ENCODE measurements at regions not wholly inside any gene's neighbourhood (a gene's known extent, or its start where the extent isn't known, plus 50 kb on each side); places are given as distances from the start of the nearest gene placed in this dataset.

DNA sequence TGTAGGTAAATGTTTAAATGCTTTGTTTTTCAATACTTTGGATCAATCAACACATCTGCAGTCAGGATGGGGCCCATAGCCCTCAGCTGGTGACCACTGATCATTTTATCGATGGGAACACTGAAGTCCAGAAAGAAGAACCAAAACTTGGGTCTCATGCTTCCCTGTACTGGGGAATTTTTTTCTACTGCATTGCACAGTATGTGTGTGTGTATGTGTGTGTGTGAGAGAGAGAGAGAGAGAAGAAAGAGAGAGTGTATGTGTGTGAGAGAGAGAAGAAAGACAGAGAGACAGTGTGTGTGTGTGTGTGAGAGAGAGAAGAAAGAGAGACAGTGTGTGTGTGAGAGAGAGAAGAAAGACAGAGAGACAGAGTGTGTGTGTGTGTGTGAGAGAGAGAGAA lies 202.9 kb upstream of the MSX2 start:
- no peaks in the 10 kb centered on the region for H3K36me3 ChIP-seq (ENCODE audit: insufficient read depth, low read length)
- no peaks in the 10 kb centered on the region for H3K9me2 ChIP-seq (replicated peaks; ENCODE audit: low read depth, low read length)
- no peaks in the 10 kb centered on the region for H3K79me2 ChIP-seq (ENCODE audit: insufficient read depth, low read length)
- no peaks in the 10 kb centered on the region for H4K20me1 ChIP-seq (ENCODE audit: insufficient read depth, low read length, poor library complexity, severe bottlenecking)
- H3K9me3 ChIP-seq (ENCODE audit: insufficient read depth, low read depth, low read length) = no peaks in the 10 kb centered on the region
- no peaks in the 10 kb centered on the region for H3K27me3 ChIP-seq (ENCODE audit: insufficient read depth, low read length, poor library complexity, severe bottlenecking)
- TF ChIP-seq, protein P1, sequence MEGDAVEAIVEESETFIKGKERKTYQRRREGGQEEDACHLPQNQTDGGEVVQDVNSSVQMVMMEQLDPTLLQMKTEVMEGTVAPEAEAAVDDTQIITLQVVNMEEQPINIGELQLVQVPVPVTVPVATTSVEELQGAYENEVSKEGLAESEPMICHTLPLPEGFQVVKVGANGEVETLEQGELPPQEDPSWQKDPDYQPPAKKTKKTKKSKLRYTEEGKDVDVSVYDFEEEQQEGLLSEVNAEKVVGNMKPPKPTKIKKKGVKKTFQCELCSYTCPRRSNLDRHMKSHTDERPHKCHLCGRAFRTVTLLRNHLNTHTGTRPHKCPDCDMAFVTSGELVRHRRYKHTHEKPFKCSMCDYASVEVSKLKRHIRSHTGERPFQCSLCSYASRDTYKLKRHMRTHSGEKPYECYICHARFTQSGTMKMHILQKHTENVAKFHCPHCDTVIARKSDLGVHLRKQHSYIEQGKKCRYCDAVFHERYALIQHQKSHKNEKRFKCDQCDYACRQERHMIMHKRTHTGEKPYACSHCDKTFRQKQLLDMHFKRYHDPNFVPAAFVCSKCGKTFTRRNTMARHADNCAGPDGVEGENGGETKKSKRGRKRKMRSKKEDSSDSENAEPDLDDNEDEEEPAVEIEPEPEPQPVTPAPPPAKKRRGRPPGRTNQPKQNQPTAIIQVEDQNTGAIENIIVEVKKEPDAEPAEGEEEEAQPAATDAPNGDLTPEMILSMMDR (conservative IDR thresholded peaks at IDR 0.05; ENCODE audit: low read length) = no peak
- no peak for TF ChIP-seq EZH2phosphoT487 (IDR thresholded peaks at IDR 0.05; ENCODE audit: borderline replicate concordance)
- no peaks in the 10 kb centered on the region for H3K4me1 ChIP-seq (ENCODE audit: insufficient read depth, low read length, poor library complexity, severe bottlenecking)
- no peak overlapping the region for H3K9ac ChIP-seq (ENCODE audit: low read depth, low read length, poor library complexity, severe bottlenecking)
- H2AFZ ChIP-seq (ENCODE audit: low read length) = no peak overlapping the region
- H3F3A ChIP-seq (ENCODE audit: low read depth) = no peaks in the 10 kb centered on the region
- no peak overlapping the region for H3K4me3 ChIP-seq (ENCODE audit: low read length, poor library complexity, severe bottlenecking)
- no peak overlapping the region for H3K4me2 ChIP-seq (ENCODE audit: low read depth, low read length, poor library complexity, severe bottlenecking)

DNA sequence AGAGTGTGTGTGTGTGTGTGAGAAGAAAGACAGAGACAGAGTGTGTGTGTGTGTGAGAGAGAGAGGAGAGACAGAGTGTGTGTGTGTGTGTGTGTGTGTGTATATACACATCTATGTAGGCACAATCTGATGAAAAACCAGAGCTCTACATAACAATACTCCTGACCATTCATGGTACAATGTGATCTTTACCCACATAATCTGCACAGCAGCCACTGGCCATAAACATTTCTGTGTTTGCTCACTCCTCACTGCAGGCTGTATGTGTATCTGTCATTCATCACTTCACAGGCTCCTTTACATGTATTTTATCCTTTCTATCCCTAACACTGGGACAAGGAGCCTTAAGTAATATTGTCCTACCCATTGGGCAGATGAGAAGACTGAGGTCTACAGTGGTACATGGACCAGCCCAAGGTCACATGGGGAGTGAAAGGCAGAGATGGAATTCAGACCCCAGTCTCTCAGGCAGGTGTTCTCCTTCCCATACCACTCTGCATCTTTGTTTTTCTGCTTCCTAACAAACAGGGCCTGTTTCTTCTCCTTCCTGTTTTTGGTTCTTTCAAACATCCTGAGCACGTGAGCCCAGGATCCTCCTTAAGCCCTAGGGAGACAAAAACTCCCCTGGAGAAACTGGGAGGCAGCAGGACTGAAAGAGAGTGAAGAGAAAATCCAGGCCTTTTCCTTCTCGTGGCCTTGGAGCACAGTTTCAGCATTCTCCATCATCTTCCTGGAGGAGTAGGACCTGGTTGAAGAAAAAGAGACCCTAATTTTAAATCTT lies 201.7 kb upstream of the MSX2 start:
- H3K27me3 ChIP-seq (ENCODE audit: insufficient read depth, low read length, poor library complexity, severe bottlenecking) = no peaks in the 10 kb centered on the region
- TF ChIP-seq EZH2phosphoT487 (IDR thresholded peaks at IDR 0.05; ENCODE audit: borderline replicate concordance) = no peak
- TF ChIP-seq, protein P1 (conservative IDR thresholded peaks at IDR 0.05; ENCODE audit: low read length) = no peak
- H3K4me3 ChIP-seq (ENCODE audit: low read length, poor library complexity, severe bottlenecking) = no peak overlapping the region
- no peak overlapping the region for H3K9ac ChIP-seq (ENCODE audit: low read depth, low read length, poor library complexity, severe bottlenecking)
- H2AFZ ChIP-seq (ENCODE audit: low read length) = no peak overlapping the region
- H3F3A ChIP-seq (ENCODE audit: low read depth) = no peaks in the 10 kb centered on the region
- H3K79me2 ChIP-seq (ENCODE audit: insufficient read depth, low read length) = no peaks in the 10 kb centered on the region
- H3K4me2 ChIP-seq (ENCODE audit: low read depth, low read length, poor library complexity, severe bottlenecking) = no peak overlapping the region
- no peaks in the 10 kb centered on the region for H3K36me3 ChIP-seq (ENCODE audit: insufficient read depth, low read length)
- H3K9me3 ChIP-seq (ENCODE audit: insufficient read depth, low read depth, low read length) = no peaks in the 10 kb centered on the region
- no peaks in the 10 kb centered on the region for H3K9me2 ChIP-seq (replicated peaks; ENCODE audit: low read depth, low read length)
- peaks cover 5% of the 10 kb centered on the region for H3K4me1 ChIP-seq (ENCODE audit: insufficient read depth, low read length, poor library complexity, severe bottlenecking)
- H4K20me1 ChIP-seq (ENCODE audit: insufficient read depth, low read length, poor library complexity, severe bottlenecking) = no peaks in the 10 kb centered on the region

DNA sequence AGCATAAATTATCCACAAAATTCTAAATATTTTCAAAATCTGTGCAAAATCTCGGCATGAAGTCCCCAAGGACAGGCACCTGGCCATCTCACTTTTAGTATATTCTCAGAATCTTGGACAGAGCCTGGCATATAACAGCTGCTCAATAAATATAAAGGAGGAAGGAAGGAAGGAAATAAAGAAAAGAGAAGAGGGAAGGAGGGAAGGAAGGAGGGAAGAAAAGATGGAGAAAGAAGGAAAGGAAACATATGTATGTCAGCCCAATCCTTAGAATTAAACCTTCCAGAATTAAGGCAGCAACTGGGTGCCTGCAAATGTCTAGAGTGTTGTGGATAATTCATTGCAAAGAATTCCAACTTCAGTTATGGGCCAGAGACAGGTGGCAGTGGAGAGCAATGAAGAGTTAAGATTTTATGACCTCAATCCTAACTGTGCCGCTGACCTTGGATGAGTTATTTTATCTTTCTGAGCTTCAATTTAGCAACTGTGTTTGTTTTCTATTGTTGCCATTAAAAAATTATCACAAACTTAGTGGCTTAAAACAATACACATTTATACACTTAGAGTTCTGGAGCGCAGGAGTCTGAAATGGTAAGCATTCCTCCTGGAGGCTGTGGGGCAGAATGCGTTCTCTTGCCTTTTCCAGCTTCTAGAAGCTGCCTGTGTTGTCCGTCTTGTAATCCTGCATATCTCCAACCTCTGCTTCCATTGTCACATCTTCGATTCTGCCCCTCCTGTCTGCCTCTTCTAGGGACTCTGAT lies 200.9 kb upstream of the MSX2 start:
- no peaks in the 10 kb centered on the region for H3K9me3 ChIP-seq (ENCODE audit: insufficient read depth, low read depth, low read length)
- H3K27me3 ChIP-seq (ENCODE audit: insufficient read depth, low read length, poor library complexity, severe bottlenecking) = no peaks in the 10 kb centered on the region
- no peak overlapping the region for H3K4me3 ChIP-seq (ENCODE audit: low read length, poor library complexity, severe bottlenecking)
- H2AFZ ChIP-seq (ENCODE audit: low read length) = no peak overlapping the region
- TF ChIP-seq, protein P1 (conservative IDR thresholded peaks at IDR 0.05; ENCODE audit: low read length) = no peak
- TF ChIP-seq EZH2phosphoT487 (IDR thresholded peaks at IDR 0.05; ENCODE audit: borderline replicate concordance) = no peak
- H3K9me2 ChIP-seq (replicated peaks; ENCODE audit: low read depth, low read length) = no peaks in the 10 kb centered on the region
- no peaks in the 10 kb centered on the region for H3K36me3 ChIP-seq (ENCODE audit: insufficient read depth, low read length)
- H4K20me1 ChIP-seq (ENCODE audit: insufficient read depth, low read length, poor library complexity, severe bottlenecking) = no peaks in the 10 kb centered on the region
- peaks cover 9% of the 10 kb centered on the region for H3K4me1 ChIP-seq (ENCODE audit: insufficient read depth, low read length, poor library complexity, severe bottlenecking)
- no peak overlapping the region for H3K4me2 ChIP-seq (ENCODE audit: low read depth, low read length, poor library complexity, severe bottlenecking)
- no peaks in the 10 kb centered on the region for H3F3A ChIP-seq (ENCODE audit: low read depth)
- H3K9ac ChIP-seq (ENCODE audit: low read depth, low read length, poor library complexity, severe bottlenecking) = no peak overlapping the region
- no peaks in the 10 kb centered on the region for H3K79me2 ChIP-seq (ENCODE audit: insufficient read depth, low read length)

Measured in Loucy (cell line).